ENCODE measurements at regions not wholly inside any gene's neighbourhood (a gene's known extent, or its start where the extent isn't known, plus 50 kb on each side); places are given as distances from the start of the nearest gene placed in this dataset.

DNA sequence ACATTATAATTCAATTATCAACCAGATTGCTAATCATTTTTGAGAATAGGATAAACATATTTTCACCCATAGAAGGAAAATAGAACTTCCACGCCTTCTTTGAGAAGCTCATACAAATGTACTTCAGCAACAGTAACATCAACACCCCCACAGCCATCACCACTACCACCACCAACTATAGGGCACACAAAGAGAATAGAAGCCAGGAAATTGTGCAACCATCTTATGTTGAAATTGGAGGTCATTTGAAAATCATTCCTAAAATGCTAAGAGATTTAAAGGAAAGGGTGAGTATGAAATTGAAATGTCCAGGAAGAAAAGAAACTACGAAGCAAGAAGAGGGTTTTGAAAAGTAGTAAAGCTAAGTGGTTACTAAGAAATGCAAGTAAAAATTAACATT is 563.4 kb downstream of the ZNF804A start:
- H3K36me3 ChIP-seq: no peaks in the 10 kb centered on the region
- TF ChIP-seq, protein P1, sequence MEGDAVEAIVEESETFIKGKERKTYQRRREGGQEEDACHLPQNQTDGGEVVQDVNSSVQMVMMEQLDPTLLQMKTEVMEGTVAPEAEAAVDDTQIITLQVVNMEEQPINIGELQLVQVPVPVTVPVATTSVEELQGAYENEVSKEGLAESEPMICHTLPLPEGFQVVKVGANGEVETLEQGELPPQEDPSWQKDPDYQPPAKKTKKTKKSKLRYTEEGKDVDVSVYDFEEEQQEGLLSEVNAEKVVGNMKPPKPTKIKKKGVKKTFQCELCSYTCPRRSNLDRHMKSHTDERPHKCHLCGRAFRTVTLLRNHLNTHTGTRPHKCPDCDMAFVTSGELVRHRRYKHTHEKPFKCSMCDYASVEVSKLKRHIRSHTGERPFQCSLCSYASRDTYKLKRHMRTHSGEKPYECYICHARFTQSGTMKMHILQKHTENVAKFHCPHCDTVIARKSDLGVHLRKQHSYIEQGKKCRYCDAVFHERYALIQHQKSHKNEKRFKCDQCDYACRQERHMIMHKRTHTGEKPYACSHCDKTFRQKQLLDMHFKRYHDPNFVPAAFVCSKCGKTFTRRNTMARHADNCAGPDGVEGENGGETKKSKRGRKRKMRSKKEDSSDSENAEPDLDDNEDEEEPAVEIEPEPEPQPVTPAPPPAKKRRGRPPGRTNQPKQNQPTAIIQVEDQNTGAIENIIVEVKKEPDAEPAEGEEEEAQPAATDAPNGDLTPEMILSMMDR (IDR thresholded peaks at IDR 0.05; ENCODE audit: low read depth, low read length): no peak
- no peaks in the 10 kb centered on the region for H3K27me3 ChIP-seq
- H3K4me3 ChIP-seq (ENCODE audit: low read depth, low read length): no peak overlapping the region
- no peak for DNase-seq
- H3K9me3 ChIP-seq: no peaks in the 10 kb centered on the region
- H3K4me1 ChIP-seq: no peaks in the 10 kb centered on the region

DNA sequence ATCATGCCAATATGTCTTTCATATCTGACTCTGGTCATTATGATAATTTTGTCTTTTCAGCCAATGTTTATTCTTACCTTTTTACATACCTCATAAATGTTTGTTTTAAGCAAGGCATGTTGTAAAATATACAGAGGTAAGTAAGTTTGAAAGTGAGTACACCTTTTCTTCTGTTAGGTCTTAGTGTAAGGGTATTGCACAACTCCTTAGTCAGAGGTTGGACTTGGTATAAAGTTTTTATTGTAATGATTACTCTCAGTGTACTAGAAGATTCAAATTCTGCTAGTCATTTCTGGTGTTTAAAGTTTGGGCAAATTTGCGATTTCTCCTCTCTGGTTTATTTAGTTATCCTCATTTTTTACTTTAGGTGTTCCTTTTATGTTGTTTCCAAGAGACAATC is 564.3 kb upstream of the FSIP2 start:
- Histone ChIP-seq H3K27me3 (no peaks in the 10 kb centered on the region), H3K9me3 (no peaks in the 10 kb centered on the region), H3K4me1 (no peaks in the 10 kb centered on the region), H3K36me3 (no peaks in the 10 kb centered on the region), H3K4me3 (ENCODE audit: low read depth, low read length) (no peak overlapping the region)
- DNase-seq: no peak
- TF ChIP-seq, protein P1 (IDR thresholded peaks at IDR 0.05; ENCODE audit: low read depth, low read length): no peak

DNA sequence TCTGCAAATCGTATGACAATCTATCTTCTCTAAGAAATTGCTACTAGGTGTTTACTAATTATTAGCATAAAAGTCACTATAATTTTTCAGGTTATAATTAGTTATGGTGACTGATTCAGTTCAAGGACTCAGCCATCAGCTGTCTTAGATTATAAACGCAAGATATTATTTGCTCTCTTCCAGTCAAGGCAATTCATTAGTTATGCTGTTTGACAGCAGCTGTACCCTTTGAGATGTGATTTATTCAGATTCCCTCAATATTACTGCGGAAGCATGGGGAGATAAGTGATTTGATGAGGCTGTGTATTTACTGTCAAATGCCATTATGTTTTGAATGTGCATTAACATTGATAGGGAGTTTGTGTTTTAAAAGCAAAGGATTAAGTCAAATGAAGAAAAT is 558.9 kb upstream of the FSIP2 start:
- Histone ChIP-seq H3K36me3 (no peaks in the 10 kb centered on the region), H3K27me3 (no peaks in the 10 kb centered on the region), H3K4me1 (no peaks in the 10 kb centered on the region), H3K4me3 (ENCODE audit: low read depth, low read length) (no peak overlapping the region), H3K9me3 (no peaks in the 10 kb centered on the region)
- TF ChIP-seq, protein P1 (IDR thresholded peaks at IDR 0.05; ENCODE audit: low read depth, low read length): no peak
- DNase-seq: no peak

DNA sequence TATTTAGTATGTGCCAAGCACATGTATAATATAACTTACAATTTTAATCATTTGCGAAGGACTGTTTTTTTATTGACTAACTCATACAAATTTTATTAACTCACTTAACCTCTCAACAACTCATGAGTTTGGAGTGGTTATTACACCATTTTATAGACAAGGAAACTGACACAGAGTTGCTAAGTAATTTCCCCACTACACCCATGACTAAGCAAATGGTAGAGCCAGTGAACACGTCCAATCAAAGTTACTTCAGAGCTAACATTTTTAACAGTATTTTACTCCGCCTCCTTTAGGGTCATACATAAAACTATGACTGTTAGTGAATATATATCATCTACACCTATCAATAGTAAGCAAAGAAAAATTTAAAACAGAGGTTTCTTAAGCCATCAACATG is 556.7 kb upstream of the FSIP2 start:
- Histone ChIP-seq H3K9me3 (no peaks in the 10 kb centered on the region), H3K4me3 (ENCODE audit: low read depth, low read length) (no peak overlapping the region), H3K4me1 (no peaks in the 10 kb centered on the region), H3K27me3 (no peaks in the 10 kb centered on the region), H3K36me3 (no peaks in the 10 kb centered on the region)
- DNase-seq: no peak
- TF ChIP-seq, protein P1 (IDR thresholded peaks at IDR 0.05; ENCODE audit: low read depth, low read length): no peak

DNA sequence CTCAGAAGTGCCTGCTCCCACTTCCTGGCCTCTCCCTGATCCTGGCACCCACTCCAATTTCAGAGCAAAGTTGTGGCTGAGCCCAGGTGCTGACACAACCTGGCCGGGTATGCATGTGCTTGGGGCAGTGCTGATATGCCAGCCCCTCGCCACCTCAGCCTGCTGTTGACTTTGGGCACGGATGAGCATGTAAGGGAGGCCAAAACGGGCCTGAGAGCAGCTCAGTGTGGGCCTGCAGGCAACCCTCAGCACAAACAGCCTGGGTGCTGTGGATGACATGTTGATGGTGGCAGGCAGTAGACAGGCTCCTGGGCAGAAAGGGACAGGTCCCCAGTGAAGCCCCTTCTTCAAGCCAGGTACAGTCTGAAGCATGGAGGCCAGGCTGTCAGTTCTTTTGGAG is 553.6 kb upstream of the FSIP2 start:
- no peaks in the 10 kb centered on the region for H3K9me3 ChIP-seq
- H3K36me3 ChIP-seq: no peaks in the 10 kb centered on the region
- no peaks in the 10 kb centered on the region for H3K4me1 ChIP-seq
- H3K27me3 ChIP-seq: no peaks in the 10 kb centered on the region
- TF ChIP-seq, protein P1 (IDR thresholded peaks at IDR 0.05; ENCODE audit: low read depth, low read length): no peak
- no peak for DNase-seq
- H3K4me3 ChIP-seq (ENCODE audit: low read depth, low read length): no peak overlapping the region

DNA sequence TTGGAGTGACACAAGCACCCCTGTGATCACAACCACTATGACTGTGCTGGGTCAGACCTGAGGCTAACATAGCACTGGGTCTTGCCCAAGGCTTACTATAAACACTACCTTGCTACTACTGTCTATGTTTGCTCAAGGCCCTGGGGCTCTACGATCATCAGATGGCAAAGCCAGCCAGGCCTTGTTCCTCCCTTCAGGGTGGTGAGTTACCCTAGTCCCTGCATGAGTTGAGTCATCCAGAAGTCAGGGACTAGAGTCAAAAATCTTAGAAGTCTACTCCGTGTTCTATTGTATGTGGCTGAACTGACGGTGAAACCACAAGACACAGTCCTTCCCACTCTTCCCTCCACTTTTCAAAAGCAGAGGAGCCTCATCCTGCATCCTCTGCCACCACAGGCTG is 551.2 kb upstream of the FSIP2 start:
- Histone ChIP-seq H3K4me3 (ENCODE audit: low read depth, low read length) (no peak overlapping the region), H3K4me1 (no peaks in the 10 kb centered on the region), H3K27me3 (no peaks in the 10 kb centered on the region), H3K36me3 (no peaks in the 10 kb centered on the region), H3K9me3 (no peaks in the 10 kb centered on the region)
- no peak for DNase-seq
- TF ChIP-seq, protein P1 (IDR thresholded peaks at IDR 0.05; ENCODE audit: low read depth, low read length): no peak
